ENCODE measurements at regions not wholly inside any gene's neighbourhood (a gene's known extent, or its start where the extent isn't known, plus 50 kb on each side); places are given as distances from the start of the nearest gene placed in this dataset.

DNA sequence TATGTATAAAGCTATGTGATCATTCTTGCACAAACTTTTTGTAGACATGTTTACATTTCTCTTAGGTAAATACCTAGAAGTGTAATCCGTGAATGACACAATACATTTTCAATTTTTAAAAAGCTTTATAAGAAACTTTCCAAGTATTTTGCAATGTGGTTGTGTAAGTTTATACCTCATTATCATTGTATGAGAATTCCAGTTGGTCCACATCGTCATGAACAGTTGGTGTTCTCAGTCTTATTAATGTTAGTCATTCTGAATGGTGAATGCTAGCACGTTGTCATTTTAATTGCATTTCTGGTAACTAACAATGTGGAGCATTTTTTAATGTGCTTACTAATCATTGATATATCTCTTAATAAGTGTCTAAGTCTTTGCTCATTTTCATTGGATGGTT, 116.5 kb upstream of the F13A1 start:
- TF ChIP-seq CSDC2 (CRISPR knock-in tag; IDR thresholded peaks at IDR 0.05) (no peak), OSR1 (CRISPR knock-in tag; IDR thresholded peaks at IDR 0.05) (no peak), ZNF70 (CRISPR knock-in tag; IDR thresholded peaks at IDR 0.05) (no peak), GLIS3 (CRISPR knock-in tag; IDR thresholded peaks at IDR 0.05) (no peak)
